WERI-Rb-1 (cell line): ENCODE measurements at regions not wholly inside any gene's neighbourhood (a gene's known extent, or its start where the extent isn't known, plus 50 kb on each side); places are given as distances from the start of the nearest gene placed in this dataset.

Source experiments
- DNase-seq: peaks from one replicate; pipeline ENCODE4 v3.0.0-alpha.2; 2020
- H3K27ac ChIP-seq: fragments of 250-450 bp; sonication (Bioruptor Pico); 2 replicates; pipeline ENCODE4 v1.5.1; 2020; ENCODE audit warnings: mild to moderate bottlenecking, moderate library complexity
- H3K27me3 ChIP-seq: fragments of 250-450 bp; sonication (Bioruptor Pico); 2 replicates; pipeline ENCODE4 v1.5.1; 2021; ENCODE audit warnings: mild to moderate bottlenecking, low read depth, moderate library complexity; ENCODE audit not compliant: insufficient read depth, severe bottlenecking
- H3K36me3 ChIP-seq: fragments of 250-450 bp; sonication (Bioruptor Pico); 2 replicates; pipeline ENCODE4 v1.5.1; 2020; ENCODE audit warnings: mild to moderate bottlenecking, moderate library complexity
- H3K4me3 ChIP-seq: 2 replicates; pipeline ENCODE4 v1.5.1; 2011; ENCODE audit warnings: low read depth, mild to moderate bottlenecking, control low read depth, low read length
- H3K9me3 ChIP-seq: fragments of 250-450 bp; sonication (Bioruptor Pico); 2 replicates; pipeline ENCODE4 v1.5.1; 2021; ENCODE audit warnings: mild to moderate bottlenecking, moderate library complexity; ENCODE audit not compliant: severe bottlenecking
- TF ChIP-seq, protein P1 (sequence below): IDR thresholded peaks from 2 replicates; pipeline ENCODE4 v1.5.1; 2011; ENCODE audit warnings: low read depth, mild to moderate bottlenecking, control low read depth, inconsistent platforms, low read length

DNA sequence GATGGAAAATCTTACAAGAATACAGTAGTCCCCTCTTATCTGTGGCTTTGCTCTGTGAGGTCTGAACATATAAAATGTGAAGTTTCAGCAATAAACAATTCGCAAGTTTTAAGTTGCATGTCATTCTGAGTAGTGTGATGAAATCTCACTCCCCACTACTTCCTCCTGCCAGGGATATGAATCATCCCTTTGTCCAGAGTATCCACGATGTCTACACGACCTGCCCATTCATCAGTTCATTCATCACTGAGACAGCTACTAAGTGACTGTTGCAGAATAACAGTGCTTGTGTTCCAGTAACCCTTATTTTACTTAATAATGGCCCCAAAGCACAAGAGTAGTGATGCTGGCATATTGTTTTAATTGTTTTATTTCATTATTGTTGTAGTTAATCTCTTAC lies 489.2 kb upstream of the UBE2E2 start:
- DNase-seq: no peak
- Histone ChIP-seq H3K9me3 (no peaks in the 10 kb centered on the region), H3K36me3 (no peaks in the 10 kb centered on the region), H3K27ac (no peak overlapping the region), H3K27me3 (no peaks in the 10 kb centered on the region), H3K4me3 (no peak overlapping the region)
- TF ChIP-seq, protein P1, sequence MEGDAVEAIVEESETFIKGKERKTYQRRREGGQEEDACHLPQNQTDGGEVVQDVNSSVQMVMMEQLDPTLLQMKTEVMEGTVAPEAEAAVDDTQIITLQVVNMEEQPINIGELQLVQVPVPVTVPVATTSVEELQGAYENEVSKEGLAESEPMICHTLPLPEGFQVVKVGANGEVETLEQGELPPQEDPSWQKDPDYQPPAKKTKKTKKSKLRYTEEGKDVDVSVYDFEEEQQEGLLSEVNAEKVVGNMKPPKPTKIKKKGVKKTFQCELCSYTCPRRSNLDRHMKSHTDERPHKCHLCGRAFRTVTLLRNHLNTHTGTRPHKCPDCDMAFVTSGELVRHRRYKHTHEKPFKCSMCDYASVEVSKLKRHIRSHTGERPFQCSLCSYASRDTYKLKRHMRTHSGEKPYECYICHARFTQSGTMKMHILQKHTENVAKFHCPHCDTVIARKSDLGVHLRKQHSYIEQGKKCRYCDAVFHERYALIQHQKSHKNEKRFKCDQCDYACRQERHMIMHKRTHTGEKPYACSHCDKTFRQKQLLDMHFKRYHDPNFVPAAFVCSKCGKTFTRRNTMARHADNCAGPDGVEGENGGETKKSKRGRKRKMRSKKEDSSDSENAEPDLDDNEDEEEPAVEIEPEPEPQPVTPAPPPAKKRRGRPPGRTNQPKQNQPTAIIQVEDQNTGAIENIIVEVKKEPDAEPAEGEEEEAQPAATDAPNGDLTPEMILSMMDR: no peak

DNA sequence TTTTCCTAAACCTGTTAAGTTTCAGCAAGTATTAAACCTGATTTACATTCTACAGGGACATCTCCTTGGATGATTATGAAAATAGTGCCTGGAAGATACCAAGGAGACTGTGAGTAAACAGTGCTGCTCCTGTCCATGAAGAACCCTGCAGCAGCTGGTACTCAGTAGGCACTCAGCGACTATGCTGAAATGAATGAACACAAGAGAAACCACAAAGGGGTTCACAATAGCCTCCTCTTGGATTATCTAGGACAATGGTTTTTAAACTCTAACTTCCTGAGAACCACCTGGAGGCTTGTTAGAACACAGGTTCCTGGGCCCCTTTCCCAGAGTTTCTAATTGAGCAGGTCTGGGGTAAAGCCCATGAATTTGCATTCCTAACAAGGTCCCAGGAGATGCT lies 488.4 kb upstream of the UBE2E2 start:
- DNase-seq: no peak
- TF ChIP-seq, protein P1: no peak

DNA sequence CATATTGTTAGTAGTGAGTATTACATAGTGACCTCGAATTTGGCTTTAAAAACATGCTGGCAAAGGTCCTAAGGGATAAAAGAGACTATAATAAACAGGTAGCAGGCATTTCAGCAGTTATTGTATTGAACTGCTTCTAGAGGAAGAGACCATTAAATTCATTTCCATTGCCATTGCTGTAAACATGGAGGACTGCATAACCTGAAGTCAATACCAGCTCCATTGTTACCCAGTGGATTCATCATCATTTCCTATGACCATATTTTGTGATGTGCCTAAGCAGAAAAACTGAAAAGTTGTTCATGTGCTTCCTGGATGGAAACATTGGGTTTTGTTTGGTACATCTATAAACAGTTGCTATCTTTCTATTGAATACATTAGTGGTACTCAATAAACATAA lies 482.5 kb upstream of the UBE2E2 start:
- DNase-seq: no peak
- no peaks in the 10 kb centered on the region for H3K9me3 ChIP-seq
- TF ChIP-seq, protein P1: no peak
- no peak overlapping the region for H3K4me3 ChIP-seq
- no peak overlapping the region for H3K27ac ChIP-seq
- no peaks in the 10 kb centered on the region for H3K36me3 ChIP-seq
- H3K27me3 ChIP-seq: no peaks in the 10 kb centered on the region

More for the DNA sequence above, 488.4 kb upstream of the UBE2E2 start:
- no peaks in the 10 kb centered on the region for H3K36me3 ChIP-seq
- H3K4me3 ChIP-seq: no peak overlapping the region
- H3K27me3 ChIP-seq: no peaks in the 10 kb centered on the region
- H3K9me3 ChIP-seq: no peaks in the 10 kb centered on the region
- no peak overlapping the region for H3K27ac ChIP-seq

DNA sequence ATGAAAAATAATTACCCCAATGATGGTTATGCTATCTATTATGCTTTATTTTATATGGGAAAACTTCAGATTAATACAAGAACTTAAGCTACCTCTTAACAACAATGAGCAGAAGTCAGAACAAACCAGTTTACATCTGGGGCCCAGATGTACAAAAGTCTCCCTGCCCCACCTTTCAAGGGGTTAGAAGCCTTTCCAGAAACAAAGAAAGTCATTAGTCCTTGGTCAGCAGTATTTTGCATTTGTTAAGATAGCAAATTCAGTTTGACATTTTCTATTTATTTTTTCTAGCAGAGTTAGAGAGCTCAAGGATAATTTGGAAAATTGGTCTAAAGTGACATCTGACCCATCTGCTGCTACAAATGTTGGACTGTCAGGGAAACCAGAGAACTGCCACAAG lies 478.7 kb upstream of the UBE2E2 start:
- DNase-seq: no peak
- TF ChIP-seq, protein P1: no peak

DNA sequence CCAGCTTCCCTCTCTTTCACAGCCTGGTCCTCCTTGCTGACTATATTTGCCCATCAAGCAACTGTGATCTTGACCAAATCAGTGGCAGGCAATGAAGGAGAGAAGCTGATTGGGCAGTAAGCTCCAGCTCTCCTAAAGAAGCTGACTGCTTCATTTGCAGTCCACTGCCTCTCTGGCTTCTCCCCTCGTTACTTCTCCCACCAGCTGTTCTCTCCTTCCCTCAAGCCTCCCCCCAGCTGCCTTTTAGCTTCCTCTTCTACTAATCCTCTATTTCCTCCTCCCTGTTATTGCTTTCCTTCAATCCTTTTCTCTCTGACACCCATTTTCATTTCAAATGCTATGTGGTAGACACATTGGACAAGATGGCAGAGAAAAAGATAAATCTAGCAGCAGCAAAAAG lies 474.7 kb upstream of the UBE2E2 start:
- Histone ChIP-seq H3K27me3 (no peaks in the 10 kb centered on the region), H3K27ac (no peak overlapping the region), H3K4me3 (no peak overlapping the region), H3K9me3 (no peaks in the 10 kb centered on the region), H3K36me3 (no peaks in the 10 kb centered on the region)
- TF ChIP-seq, protein P1: no peak
- DNase-seq: peak; percentile 17

More for the DNA sequence above, 478.7 kb upstream of the UBE2E2 start:
- H3K27ac ChIP-seq: no peak overlapping the region
- no peaks in the 10 kb centered on the region for H3K9me3 ChIP-seq
- H3K27me3 ChIP-seq: no peaks in the 10 kb centered on the region
- no peak overlapping the region for H3K4me3 ChIP-seq
- H3K36me3 ChIP-seq: no peaks in the 10 kb centered on the region

DNA sequence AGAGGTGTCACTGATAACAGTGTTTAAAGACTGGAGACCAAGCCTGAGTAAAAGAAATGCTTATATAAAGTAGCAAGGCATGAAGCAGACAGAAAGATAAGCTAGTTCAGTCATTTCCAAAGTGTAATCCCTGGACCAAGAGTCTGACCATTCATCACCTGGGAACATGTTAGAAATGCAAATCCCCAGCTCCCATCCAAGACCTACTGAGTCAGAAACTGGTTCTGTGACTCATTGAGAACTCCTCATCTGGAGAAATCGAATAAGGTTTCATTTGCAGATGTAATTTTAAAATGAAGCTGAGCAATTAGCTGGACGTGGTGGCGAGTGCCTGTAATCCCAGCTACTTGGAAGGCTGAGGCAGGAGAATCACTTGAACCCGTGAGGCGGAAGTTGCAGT lies 473.9 kb upstream of the UBE2E2 start:
- no peaks in the 10 kb centered on the region for H3K9me3 ChIP-seq
- TF ChIP-seq, protein P1: no peak
- H3K27ac ChIP-seq: no peak overlapping the region
- no peak for DNase-seq
- H3K27me3 ChIP-seq: no peaks in the 10 kb centered on the region
- H3K36me3 ChIP-seq: no peaks in the 10 kb centered on the region
- H3K4me3 ChIP-seq: no peak overlapping the region
